ENCODE measurements at regions not wholly inside any gene's neighbourhood (a gene's known extent, or its start where the extent isn't known, plus 50 kb on each side); places are given as distances from the start of the nearest gene placed in this dataset.

DNA sequence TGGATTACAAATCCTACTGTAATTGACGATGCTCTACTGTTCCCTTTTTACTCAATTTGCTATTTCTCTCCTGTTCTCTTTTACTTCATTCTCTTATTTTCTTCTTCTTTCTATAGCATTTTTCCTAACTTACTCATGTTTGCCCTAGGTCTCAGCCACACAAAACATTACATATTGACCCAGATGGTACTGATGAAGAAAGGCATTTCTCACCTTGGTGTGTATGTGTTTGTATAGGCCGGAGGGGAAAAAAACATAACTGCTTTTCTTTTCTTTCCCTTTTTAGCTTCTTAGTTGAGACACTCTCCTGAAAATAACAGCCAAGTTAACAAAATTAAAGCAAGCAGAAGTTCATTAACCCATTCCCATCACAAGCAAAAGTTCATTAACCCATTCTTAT lies 1019.8 kb upstream of the CDH18 start:
- TF ChIP-seq, protein P1, sequence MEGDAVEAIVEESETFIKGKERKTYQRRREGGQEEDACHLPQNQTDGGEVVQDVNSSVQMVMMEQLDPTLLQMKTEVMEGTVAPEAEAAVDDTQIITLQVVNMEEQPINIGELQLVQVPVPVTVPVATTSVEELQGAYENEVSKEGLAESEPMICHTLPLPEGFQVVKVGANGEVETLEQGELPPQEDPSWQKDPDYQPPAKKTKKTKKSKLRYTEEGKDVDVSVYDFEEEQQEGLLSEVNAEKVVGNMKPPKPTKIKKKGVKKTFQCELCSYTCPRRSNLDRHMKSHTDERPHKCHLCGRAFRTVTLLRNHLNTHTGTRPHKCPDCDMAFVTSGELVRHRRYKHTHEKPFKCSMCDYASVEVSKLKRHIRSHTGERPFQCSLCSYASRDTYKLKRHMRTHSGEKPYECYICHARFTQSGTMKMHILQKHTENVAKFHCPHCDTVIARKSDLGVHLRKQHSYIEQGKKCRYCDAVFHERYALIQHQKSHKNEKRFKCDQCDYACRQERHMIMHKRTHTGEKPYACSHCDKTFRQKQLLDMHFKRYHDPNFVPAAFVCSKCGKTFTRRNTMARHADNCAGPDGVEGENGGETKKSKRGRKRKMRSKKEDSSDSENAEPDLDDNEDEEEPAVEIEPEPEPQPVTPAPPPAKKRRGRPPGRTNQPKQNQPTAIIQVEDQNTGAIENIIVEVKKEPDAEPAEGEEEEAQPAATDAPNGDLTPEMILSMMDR (conservative IDR thresholded peaks at IDR 0.05) = no peak
- TF ChIP-seq ZFX (IDR thresholded peaks at IDR 0.05) = no peak
